H1 (cell line): ENCODE measurements at regions not wholly inside any gene's neighbourhood (a gene's known extent, or its start where the extent isn't known, plus 50 kb on each side); places are given as distances from the start of the nearest gene placed in this dataset.

Experiments used
- CTCF ChIA-PET: fragments of 300-600 bp; sonication (Branson Sonifier 250); formaldehyde crosslinking; loops from one replicate; lab custom pipeline; 2021; ENCODE audit not compliant: partially characterized antibody; lab: Charles Lee
- POLR2A ChIA-PET: fragments of 300-600 bp; sonication (Branson Sonifier 250); formaldehyde crosslinking; loops from one replicate; lab custom pipeline; 2021; ENCODE audit warnings: inconsistent platforms; ENCODE audit not compliant: partially characterized antibody; lab: Charles Lee
- DNase-seq, 2 experiments: peaks; one replicate each; pipeline versions ENCODE4 v3.0.0 to v3.0.0-alpha.2; 2010 to 2022; ENCODE audit warnings: low spot score in 2 of 2, low read depth in 1 of 2, mixed read lengths in 1 of 2
- FAIRE-seq: peaks from 2 replicates; lab custom pipeline; 2011; peaks lifted over from hg19 to GRCh38; lab: Jason Lieb, UNC
- H2AFZ ChIP-seq: 2 replicates; pipeline ENCODE4 v1.8.1; 2012; ENCODE audit warnings: low read length, inconsistent platforms
- H2AK5ac ChIP-seq: 2 replicates; pipeline ENCODE4 v1.6.1; 2013; ENCODE audit warnings: low read depth, low read length
- H2BK120ac ChIP-seq: replicated peaks from 2 replicates; pipeline ENCODE3; 2013; ENCODE audit warnings: low read depth, low read length, inconsistent platforms
- H2BK12ac ChIP-seq: 2 replicates; pipeline ENCODE4 v1.6.1; 2013; ENCODE audit warnings: low read depth, low read length
- H2BK15ac ChIP-seq: 2 replicates; pipeline ENCODE4 v1.6.1; 2013; ENCODE audit warnings: low read length
- H2BK20ac ChIP-seq: 2 replicates; pipeline ENCODE4 v1.6.1; 2013; ENCODE audit warnings: low read length
- H2BK5ac ChIP-seq: 2 replicates; pipeline ENCODE4 v1.6.1; 2013; ENCODE audit warnings: low read depth, low read length
- H3K14ac ChIP-seq: 2 replicates; pipeline ENCODE4 v1.6.1; 2013; ENCODE audit warnings: inconsistent platforms; ENCODE audit not compliant: insufficient read length
- H3K18ac ChIP-seq: 2 replicates; pipeline ENCODE4 v1.6.1; 2013; ENCODE audit warnings: low read length; ENCODE audit errors: extremely low read depth
- H3K23ac ChIP-seq: 2 replicates; pipeline ENCODE4 v1.6.1; 2013; ENCODE audit warnings: inconsistent platforms; ENCODE audit not compliant: insufficient read length
- H3K23me2 ChIP-seq: 2 replicates; pipeline ENCODE4 v1.6.1; 2013; ENCODE audit warnings: low read depth, low read length
- H3K27ac ChIP-seq: 2 replicates; pipeline ENCODE4 v1.6.1; 2011; ENCODE audit warnings: low read depth, low read length, inconsistent platforms
- H3K27me3 ChIP-seq, 4 experiments: replicated peaks in 1 of 4; 1 replicate in 1 of 4; 2 replicates in 3 of 4; pipeline versions ENCODE4 v1.6.1 to v1.8.1; 2011 to 2013; ENCODE audit warnings: low read length in 3 of 4, mild to moderate bottlenecking in 3 of 4, inconsistent platforms in 2 of 4, mixed read lengths in 2 of 4, moderate library complexity in 1 of 4; ENCODE audit not compliant: control insufficient read depth in 3 of 4, insufficient read depth in 3 of 4; ENCODE audit errors: extremely low read depth in 1 of 4
- H3K36me3 ChIP-seq, 4 experiments: 2 replicates each; pipeline versions ENCODE4 v1.6.1 to v1.8.1; 2011 to 2013; ENCODE audit warnings: mild to moderate bottlenecking in 4 of 4, low read length in 3 of 4, moderate library complexity in 2 of 4, control low read depth in 1 of 4, inconsistent platforms in 1 of 4; ENCODE audit not compliant: insufficient read depth in 4 of 4, control insufficient read depth in 2 of 4
- H3K4ac ChIP-seq: replicated peaks from 2 replicates; pipeline ENCODE3; 2013; ENCODE audit warnings: low read length, low read depth, mixed read lengths, inconsistent platforms; ENCODE audit not compliant: insufficient read length
- H3K4me1 ChIP-seq, 4 experiments: replicated peaks in 1 of 4; 1 replicate in 1 of 4; 2 replicates in 3 of 4; pipeline versions ENCODE4 v1.6.1 to v1.8.1; 2011 to 2013; ENCODE audit warnings: low read length in 3 of 4, inconsistent platforms in 2 of 4, mixed read lengths in 1 of 4; ENCODE audit not compliant: insufficient read depth in 4 of 4, control insufficient read depth in 3 of 4
- H3K4me2 ChIP-seq, 2 experiments: 2 replicates each; pipeline versions ENCODE4 v1.6.1 to v1.8.1; 2011 to 2013; ENCODE audit warnings: low read depth in 2 of 2, low read length in 2 of 2, control low read depth in 1 of 2, inconsistent platforms in 1 of 2, mild to moderate bottlenecking in 1 of 2; ENCODE audit not compliant: insufficient read depth in 1 of 2
- H3K4me3 ChIP-seq, 4 experiments: fragments of 200-600, 300-600 bp in 1 of 4; sonication (generic), shearing (Covaris generic), sonication (Bioruptor Twin) in 1 of 4; 2 replicates each; pipeline versions ENCODE4 v1.5.1 to v1.8.1; 2011 to 2016; ENCODE audit warnings: low read length in 4 of 4, low read depth in 3 of 4, control low read depth in 2 of 4, inconsistent platforms in 2 of 4, mild to moderate bottlenecking in 2 of 4, mixed read lengths in 1 of 4, moderate library complexity in 1 of 4; ENCODE audit not compliant: insufficient read depth in 2 of 4; ENCODE audit errors: extremely low read depth in 1 of 4
- H3K56ac ChIP-seq: replicated peaks from 2 replicates; pipeline ENCODE3; 2013; ENCODE audit warnings: low read depth, mild to moderate bottlenecking, mixed read lengths, low read length, inconsistent platforms; ENCODE audit not compliant: insufficient read length
- H3K79me1 ChIP-seq: 2 replicates; pipeline ENCODE4 v1.6.1; 2013; ENCODE audit warnings: low read depth, low read length, control low read depth
- H3K79me2 ChIP-seq, 2 experiments: 2 replicates each; pipeline versions ENCODE4 v1.6.1 to v1.8.1; 2012 to 2013; ENCODE audit warnings: low read length in 2 of 2, mild to moderate bottlenecking in 2 of 2, inconsistent platforms in 1 of 2; ENCODE audit not compliant: insufficient read depth in 2 of 2, control insufficient read depth in 1 of 2
- H3K9ac ChIP-seq, 4 experiments: replicated peaks in 1 of 4; 1 replicate in 1 of 4; 2 replicates in 3 of 4; pipeline versions ENCODE4 v1.6.1 to v1.8.1; 2011 to 2013; ENCODE audit warnings: low read depth in 3 of 4, low read length in 3 of 4, control low read depth in 2 of 4, mild to moderate bottlenecking in 2 of 4, moderate library complexity in 2 of 4, inconsistent platforms in 1 of 4; ENCODE audit errors: extremely low read depth in 1 of 4
- H3K9me3 ChIP-seq, 2 experiments: 2 replicates each; pipeline versions ENCODE4 v1.6.1 to v1.8.1; 2012 to 2013; ENCODE audit warnings: mild to moderate bottlenecking in 2 of 2, moderate library complexity in 2 of 2, control low read depth in 1 of 2, inconsistent platforms in 1 of 2, low read depth in 1 of 2, low read length in 1 of 2, mixed read lengths in 1 of 2; ENCODE audit not compliant: insufficient read depth in 2 of 2
- H4K20me1 ChIP-seq, 2 experiments: replicated peaks in 1 of 2; 2 replicates each; pipeline versions ENCODE3 to v1.8.1; 2011 to 2013; ENCODE audit warnings: inconsistent platforms in 2 of 2, low read length in 2 of 2, mild to moderate bottlenecking in 1 of 2; ENCODE audit not compliant: insufficient read depth in 2 of 2, control insufficient read depth in 1 of 2
- H4K5ac ChIP-seq: 2 replicates; pipeline ENCODE4 v1.6.1; 2013; ENCODE audit warnings: low read length, low read depth, mixed read lengths, inconsistent platforms; ENCODE audit not compliant: insufficient read length
- H4K8ac ChIP-seq: 2 replicates; pipeline ENCODE4 v1.8.0; 2013; ENCODE audit warnings: mild to moderate bottlenecking, moderate library complexity, low read length, inconsistent platforms; ENCODE audit not compliant: insufficient read depth; ENCODE audit errors: extremely low read depth
- H4K91ac ChIP-seq: replicated peaks from 2 replicates; pipeline ENCODE3; 2013; ENCODE audit warnings: low read length, mixed read lengths, inconsistent platforms; ENCODE audit not compliant: insufficient read length
- ASH2L ChIP-seq: fragments of 200-600, 300-600 bp; sonication (generic); IDR thresholded peaks from one replicate; pipeline ENCODE4 v1.7.1; 2017; ENCODE audit warnings: low read length
- CBX8 ChIP-seq: fragments of 300-800, 300-1000 bp; sonication (generic); IDR thresholded peaks from 2 replicates; pipeline ENCODE4 v1.7.1; 2016; ENCODE audit warnings: low read depth, low read length, borderline replicate concordance
- EP300 ChIP-seq, 2 experiments: IDR thresholded peaks; 1 replicate in 1 of 2; 2 replicates in 1 of 2; pipeline ENCODE4 v1.6.1; 2011 to 2012; ENCODE audit warnings: low read depth in 2 of 2, low read length in 2 of 2, mild to moderate bottlenecking in 2 of 2, borderline replicate concordance in 1 of 2, inconsistent platforms in 1 of 2, moderate library complexity in 1 of 2
- GTF2F1 ChIP-seq: IDR thresholded peaks from 2 replicates; pipeline ENCODE4 v1.6.1; 2012; ENCODE audit warnings: low read depth, low read length, improper control_type of control experiment, borderline replicate concordance
- JUND ChIP-seq: IDR thresholded peaks from 2 replicates; pipeline ENCODE4 v1.6.1; 2011; ENCODE audit warnings: mild to moderate bottlenecking, improper control_type of control experiment, low read length
- SP1 ChIP-seq: IDR thresholded peaks from 2 replicates; pipeline ENCODE4 v1.6.1; 2011; ENCODE audit warnings: low read depth, low read length
- whole genome bisulfite sequencing, 2 experiments: shearing (Covaris generic) in 1 of 2; methylation state at CpG; one replicate each; pipeline versions ENCODE4 v1.1.6 to v1.1.7; 2013 to 2015; ENCODE audit warnings: low lambda C conversion rate in 2 of 2, mixed read lengths in 2 of 2, inconsistent platforms in 1 of 2, low coverage in 1 of 2, missing lambda C conversion rate in 1 of 2; ENCODE audit not compliant: insufficient replicate concordance in 2 of 2, insufficient coverage in 1 of 2, insufficient read length in 1 of 2; ENCODE audit errors: extremely low coverage in 1 of 2, missing lambda C conversion rate in 1 of 2; 5-methylcytosine and 5-hydroxymethylcytosine counted together
- TF ChIP-seq, protein P1 (sequence below), 3 experiments: IDR thresholded peaks; 1 replicate in 2 of 3; 2 replicates in 1 of 3; pipeline versions ENCODE4 v1.5.1 to v1.6.1; 2011; ENCODE audit warnings: low read length in 3 of 3, mild to moderate bottlenecking in 3 of 3, inconsistent platforms in 2 of 3, low read depth in 1 of 3, moderate library complexity in 1 of 3; ENCODE audit not compliant: insufficient read depth in 1 of 3; ENCODE audit errors: control extremely low read depth in 1 of 3

DNA sequence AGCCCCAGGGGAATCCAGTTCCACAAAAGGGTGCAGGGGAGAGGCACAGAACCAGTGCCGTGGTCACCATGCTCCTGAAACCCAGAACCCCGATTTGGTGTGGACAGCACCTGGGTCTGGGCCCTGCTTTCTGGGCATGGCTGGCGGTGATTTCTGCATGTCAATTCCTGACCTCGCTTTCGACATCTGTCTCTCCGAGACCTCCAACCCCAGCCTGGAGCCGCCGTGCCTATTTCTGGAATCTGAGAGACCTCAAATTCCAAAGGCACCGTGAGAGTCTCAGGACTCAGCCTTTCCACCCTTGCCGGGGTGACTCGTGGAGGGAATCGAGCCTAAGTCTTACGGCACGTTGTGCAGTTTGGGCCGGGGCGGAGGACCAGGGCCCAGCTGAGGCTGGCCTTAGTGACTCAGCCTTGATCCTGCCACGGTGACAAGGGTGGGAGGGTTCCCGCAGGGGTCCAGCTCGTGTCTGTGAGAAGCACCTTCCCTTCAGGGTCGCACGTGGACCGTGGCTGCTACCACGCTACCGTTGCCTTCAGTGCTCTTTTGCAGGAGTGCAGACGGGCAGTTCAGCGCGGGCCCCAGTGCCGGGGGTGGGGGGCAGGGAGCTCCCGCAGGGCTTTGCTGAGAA lies 133.7 kb downstream of the PXDC1 start:
- Histone ChIP-seq H3K14ac (no peak overlapping the region), H3K79me1 (no peaks in the 10 kb centered on the region), H3K56ac (no peak overlapping the region), H2BK20ac (no peak overlapping the region), H3K18ac (no peak overlapping the region), H4K91ac (no peak overlapping the region), H3K9me3 (no peaks in the 10 kb centered on the region), H3K27me3 (no peaks in the 10 kb centered on the region; a peak in 2 of 7 replicates), H2AK5ac (no peak overlapping the region), H3K27ac (no peak overlapping the region), H4K8ac (no peak overlapping the region; the same call in 1 of the 2 replicates), H3K23me2 (0 out of 2 replicates have a peak, but pooled peaks cover 2% of the 10 kb centered on the region), H2BK12ac (no peak overlapping the region), H4K20me1 (peaks cover 0 to 2% of the 10 kb centered on the region in 2 experiments), H3K9ac (no peak overlapping the region), H3K23ac (no peak overlapping the region), H4K5ac (no peak overlapping the region), H2BK15ac (no peak overlapping the region), H2BK5ac (no peak overlapping the region), H2BK120ac (no peak overlapping the region), H3K4me3 (no peak overlapping the region), H3K4me1 (no peaks in the 10 kb centered on the region), H2AFZ (no peak overlapping the region), H3K79me2 (no peaks in the 10 kb centered on the region), H3K4ac (no peak overlapping the region), H3K4me2 (no peak overlapping the region), H3K36me3 (no peaks in the 10 kb centered on the region)
- ChIA-PET CTCF (interaction anchor here (1.5 kb wide), 1 partner anchor 9 kb away, joined by 5 read pairs; no protein-coding TSS in a partner anchor), POLR2A (no interaction called here)
- FAIRE-seq = no peak
- peak in 1 of 2 experiments; percentile 47 for DNase-seq
- TF ChIP-seq EP300 (IDR thresholded peaks at IDR 0.05; ENCODE audit: borderline replicate concordance in 1 of 2, low read depth in 2 of 2, low read length in 2 of 2) = no peak
- no peak for TF ChIP-seq SP1
- no peak for TF ChIP-seq ASH2L
- TF ChIP-seq, protein P1, sequence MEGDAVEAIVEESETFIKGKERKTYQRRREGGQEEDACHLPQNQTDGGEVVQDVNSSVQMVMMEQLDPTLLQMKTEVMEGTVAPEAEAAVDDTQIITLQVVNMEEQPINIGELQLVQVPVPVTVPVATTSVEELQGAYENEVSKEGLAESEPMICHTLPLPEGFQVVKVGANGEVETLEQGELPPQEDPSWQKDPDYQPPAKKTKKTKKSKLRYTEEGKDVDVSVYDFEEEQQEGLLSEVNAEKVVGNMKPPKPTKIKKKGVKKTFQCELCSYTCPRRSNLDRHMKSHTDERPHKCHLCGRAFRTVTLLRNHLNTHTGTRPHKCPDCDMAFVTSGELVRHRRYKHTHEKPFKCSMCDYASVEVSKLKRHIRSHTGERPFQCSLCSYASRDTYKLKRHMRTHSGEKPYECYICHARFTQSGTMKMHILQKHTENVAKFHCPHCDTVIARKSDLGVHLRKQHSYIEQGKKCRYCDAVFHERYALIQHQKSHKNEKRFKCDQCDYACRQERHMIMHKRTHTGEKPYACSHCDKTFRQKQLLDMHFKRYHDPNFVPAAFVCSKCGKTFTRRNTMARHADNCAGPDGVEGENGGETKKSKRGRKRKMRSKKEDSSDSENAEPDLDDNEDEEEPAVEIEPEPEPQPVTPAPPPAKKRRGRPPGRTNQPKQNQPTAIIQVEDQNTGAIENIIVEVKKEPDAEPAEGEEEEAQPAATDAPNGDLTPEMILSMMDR (IDR thresholded peaks at IDR 0.05; ENCODE audit: control extremely low read depth in 1 of 3, insufficient read depth in 1 of 3, low read depth in 1 of 3, low read length in 3 of 3) = no peak
- no peak for TF ChIP-seq CBX8
- no peak for TF ChIP-seq JUND
- TF ChIP-seq GTF2F1 = no peak
- 91% methylated on average over 27 of the region's 29 CpGs; no CpG with 5 or more reads in 1 of the 2 experiments for WGBS, 2 experiments
